D721Med (cell line): ENCODE measurements at regions not wholly inside any gene's neighbourhood (a gene's known extent, or its start where the extent isn't known, plus 50 kb on each side); places are given as distances from the start of the nearest gene placed in this dataset.

Experiments
- DNase-seq: peaks from one replicate; pipeline ENCODE4 v3.0.0; 2011; ENCODE audit warnings: low spot score; ENCODE audit not compliant: insufficient read length
- FAIRE-seq: peaks from 2 replicates; lab custom pipeline; 2011; peaks lifted over from hg19 to GRCh38; lab: Jason Lieb, UNC
- CTCF ChIP-seq: IDR thresholded peaks from 2 replicates; pipeline ENCODE4 v1.5.1; 2012; ENCODE audit warnings: mild to moderate bottlenecking, control low read depth; ENCODE audit not compliant: insufficient read depth; ENCODE audit errors: missing control alignments

GRCh38 chr18:78634061-78634696 is 345.4 kb upstream of the SALL3 start:
- DNase-seq (no peak), FAIRE-seq (no peak)
- no peak for TF ChIP-seq CTCF

DNA sequence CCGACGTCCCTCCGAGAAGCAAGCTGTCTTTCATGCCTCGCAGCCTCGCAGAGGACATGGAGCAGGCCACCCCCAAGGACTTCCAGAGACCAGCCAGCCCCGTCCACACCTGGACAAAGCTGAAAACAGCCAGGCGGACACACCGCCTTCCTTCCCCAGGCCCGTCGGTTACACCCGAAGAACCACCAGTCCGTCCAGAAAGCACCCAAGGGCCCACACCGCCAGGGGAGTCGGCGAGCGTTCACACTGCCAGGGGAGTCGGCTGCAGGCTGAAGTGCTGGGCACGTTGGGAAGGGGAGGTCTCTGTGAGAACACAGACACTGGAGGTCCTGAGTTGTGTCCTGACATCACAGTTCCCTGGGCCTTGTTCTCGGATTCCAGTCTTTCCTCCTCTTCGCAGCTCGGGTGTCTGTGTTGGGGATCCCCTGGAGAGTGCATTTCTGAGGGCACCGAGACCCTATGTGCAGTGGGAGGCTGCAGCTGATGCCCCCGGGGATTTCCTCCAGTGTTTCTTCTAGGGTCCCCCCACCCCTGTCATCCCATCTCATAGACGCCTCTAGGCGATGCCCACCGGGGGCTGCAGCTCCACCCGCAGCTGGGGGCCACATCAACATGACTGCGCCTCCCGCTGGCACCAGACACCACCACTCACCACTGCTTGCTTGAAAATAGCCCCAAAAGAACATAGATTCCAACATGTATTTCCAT is 344.4 kb upstream of the SALL3 start:
- DNase-seq (no peak), FAIRE-seq (no peak)
- TF ChIP-seq CTCF: no peak

- DNase-seq (no peak), FAIRE-seq (peak; percentile 73)
- no peak for TF ChIP-seq CTCF
Measured at GRCh38 chr18:78636260-78636659, 343.4 kb upstream of the SALL3 start.

DNA sequence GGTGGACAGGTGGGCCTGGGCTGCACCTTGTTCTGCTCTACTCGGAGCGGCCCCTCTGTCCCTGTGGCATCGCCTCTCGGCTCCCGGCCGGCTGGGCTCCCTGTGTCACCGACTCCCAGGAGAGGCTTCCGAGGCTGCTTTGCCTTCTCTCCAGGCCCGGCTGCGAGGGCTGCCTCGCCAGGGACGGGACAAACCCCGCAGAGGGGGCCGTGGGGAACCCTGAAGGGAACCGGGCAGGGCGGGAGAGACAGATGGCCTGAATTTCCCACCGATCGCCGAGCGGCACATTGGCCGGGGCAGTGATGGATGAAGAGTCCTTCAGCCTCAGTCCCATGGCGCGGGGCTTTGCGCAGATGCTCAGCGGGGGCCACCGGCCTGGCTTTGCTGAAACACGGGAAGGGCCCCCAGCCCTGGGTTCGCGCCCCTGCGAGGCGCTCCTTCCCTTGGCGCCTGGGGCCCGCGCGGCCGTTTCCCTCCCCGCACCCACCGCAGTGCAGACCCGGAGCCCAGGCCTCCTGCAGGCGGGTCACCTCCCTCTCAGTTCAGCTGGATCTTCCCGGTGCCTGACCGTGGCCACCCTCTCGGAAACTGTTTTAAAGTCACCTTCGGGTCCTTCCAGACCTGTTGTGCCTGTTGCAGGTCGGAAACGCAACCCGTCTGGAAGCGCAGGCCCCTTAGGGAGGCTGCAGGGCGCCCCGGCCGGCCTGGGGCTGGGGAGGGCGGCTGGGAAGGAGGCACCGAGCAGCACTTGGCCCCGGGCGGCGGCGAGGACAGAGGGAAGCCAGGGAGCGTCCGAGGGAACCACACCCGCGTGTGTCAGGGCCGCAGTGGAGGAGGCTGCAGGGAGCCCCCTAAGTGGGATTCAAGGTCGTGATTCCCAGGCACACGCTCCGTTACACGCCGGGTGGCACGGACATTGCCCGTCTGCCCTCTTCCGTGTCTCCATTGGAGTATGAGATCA is 341.9 kb upstream of the SALL3 start:
- TF ChIP-seq CTCF: no peak
- DNase-seq (no peak), FAIRE-seq (no peak)

DNA sequence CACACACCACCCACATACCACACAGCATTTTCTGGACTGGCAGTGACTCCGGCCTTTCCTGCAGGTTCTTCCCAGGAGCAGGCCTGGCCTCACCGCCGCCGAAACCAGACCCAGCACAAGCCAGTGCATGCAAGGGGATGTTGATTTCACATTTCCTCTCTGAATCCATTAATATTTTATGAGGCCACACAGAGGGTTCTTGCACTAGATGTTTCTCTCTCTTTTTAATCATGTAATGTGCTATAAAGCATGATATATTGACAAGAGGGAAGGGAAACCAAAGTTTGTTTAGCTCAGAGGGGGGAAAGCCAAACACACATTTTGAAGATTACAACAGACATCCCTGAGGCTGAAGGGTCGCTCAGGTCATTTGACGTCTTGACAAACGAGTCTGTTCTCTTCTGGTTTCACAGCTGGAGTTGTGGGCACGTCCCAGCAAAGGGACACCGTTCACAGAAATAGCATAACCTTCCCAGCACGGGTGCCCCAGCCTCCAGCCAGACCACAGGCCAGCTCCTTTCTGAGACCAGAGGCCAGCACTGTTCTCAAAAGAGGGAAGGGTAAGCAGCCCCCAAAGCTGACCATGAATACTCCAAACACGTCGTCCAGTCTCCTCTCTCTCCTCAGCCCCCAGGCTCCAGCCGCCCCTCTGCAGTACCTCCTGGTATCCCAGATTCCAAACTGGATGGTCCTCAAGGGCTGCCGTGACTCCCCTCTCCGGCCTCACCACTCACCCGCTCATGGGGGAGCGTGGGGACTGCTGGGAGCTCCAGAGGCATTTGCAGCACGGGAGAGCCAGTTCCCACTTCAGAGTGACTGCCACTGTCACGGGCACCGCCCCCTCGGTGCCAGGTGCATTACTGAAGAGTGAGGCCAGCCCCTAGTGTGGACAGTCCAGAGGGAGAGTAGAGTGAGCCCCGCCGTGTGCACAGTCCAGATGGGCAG is 340.3 kb upstream of the SALL3 start:
- no peak for TF ChIP-seq CTCF
- DNase-seq (no peak), FAIRE-seq (no peak)

DNA sequence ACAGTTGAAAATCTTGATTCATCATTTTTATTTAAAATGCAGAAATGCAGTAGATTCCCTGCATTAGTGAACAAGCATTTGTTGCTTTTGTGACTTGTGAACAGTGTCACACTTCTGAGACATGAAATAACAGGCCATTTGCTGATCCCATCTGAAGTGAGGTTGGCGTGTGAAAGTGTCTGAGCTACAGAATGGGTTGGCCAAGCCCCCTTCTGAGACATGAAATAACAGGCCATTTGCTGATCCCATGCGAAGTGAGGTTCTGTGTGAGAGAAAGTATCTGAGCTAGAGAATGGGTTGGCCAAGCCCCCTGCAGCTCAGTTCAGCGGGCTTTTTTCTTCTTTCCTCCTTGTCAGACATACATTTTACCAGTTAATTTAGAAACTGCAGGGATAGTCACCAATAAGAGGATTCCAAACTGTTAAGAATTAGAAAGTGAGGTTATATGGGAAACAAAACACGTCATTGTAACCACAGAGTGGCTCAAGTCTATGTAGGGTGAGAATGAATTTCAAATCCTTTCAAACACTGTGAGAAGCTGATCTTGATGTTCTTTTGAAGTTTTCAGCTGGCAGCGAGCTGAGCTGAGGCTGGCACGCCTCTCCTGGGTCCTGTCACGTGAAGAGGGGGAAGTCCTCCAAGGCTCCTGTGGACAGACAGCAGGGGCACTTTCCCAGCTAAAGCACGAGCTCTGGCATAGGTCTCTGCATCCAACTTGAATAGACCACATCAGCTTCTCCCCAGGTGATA is 339.2 kb upstream of the SALL3 start:
- FAIRE-seq: no peak
- no peak for DNase-seq
- no peak for TF ChIP-seq CTCF
